ENCODE measurements at regions not wholly inside any gene's neighbourhood (a gene's known extent, or its start where the extent isn't known, plus 50 kb on each side); places are given as distances from the start of the nearest gene placed in this dataset.

- Mint-ChIP-seq H3K4me1 (ENCODE audit: low read depth) (no peaks in the 10 kb centered on the region), H3K27me3 (no peaks in the 10 kb centered on the region), H3K27ac (no peak overlapping the region), H3K9me3 (ENCODE audit: low read depth) (no peaks in the 10 kb centered on the region), H3K36me3 (ENCODE audit: insufficient read depth) (no peaks in the 10 kb centered on the region), H3K4me3 (ENCODE audit: low read depth) (no peak overlapping the region)
- no peak for TF ChIP-seq CTCF (IDR thresholded peaks at IDR 0.05; ENCODE audit: unreplicated experiment)
- DNase-seq (ENCODE audit: low spot score, unreplicated experiment), result no peak
Observed at GRCh38 chr12:78666584-78666983, 198.0 kb upstream of the SYT1 start.

- Mint-ChIP-seq H3K4me3 (ENCODE audit: low read depth) (no peak overlapping the region), H3K9me3 (ENCODE audit: low read depth) (no peaks in the 10 kb centered on the region), H3K27me3 (no peaks in the 10 kb centered on the region), H3K36me3 (ENCODE audit: insufficient read depth) (no peaks in the 10 kb centered on the region), H3K4me1 (ENCODE audit: low read depth) (no peaks in the 10 kb centered on the region), H3K27ac (no peak overlapping the region)
- DNase-seq (ENCODE audit: low spot score, unreplicated experiment), result no peak
- no peak for TF ChIP-seq CTCF (IDR thresholded peaks at IDR 0.05; ENCODE audit: unreplicated experiment)
Observed at GRCh38 chr12:78671295-78671694, 193.3 kb upstream of the SYT1 start.

GRCh38 chr12:78672033-78672432 is 192.5 kb upstream of the SYT1 start:
- no peak for TF ChIP-seq CTCF (IDR thresholded peaks at IDR 0.05; ENCODE audit: unreplicated experiment)
- Mint-ChIP-seq H3K9me3 (ENCODE audit: low read depth) (no peaks in the 10 kb centered on the region), H3K4me1 (ENCODE audit: low read depth) (no peaks in the 10 kb centered on the region), H3K27ac (no peak overlapping the region), H3K27me3 (no peaks in the 10 kb centered on the region), H3K4me3 (ENCODE audit: low read depth) (no peak overlapping the region), H3K36me3 (ENCODE audit: insufficient read depth) (no peaks in the 10 kb centered on the region)
- DNase-seq (ENCODE audit: low spot score, unreplicated experiment), result no peak

- Mint-ChIP-seq H3K9me3 (ENCODE audit: low read depth) (no peaks in the 10 kb centered on the region), H3K36me3 (ENCODE audit: insufficient read depth) (no peaks in the 10 kb centered on the region), H3K27me3 (no peaks in the 10 kb centered on the region), H3K4me3 (ENCODE audit: low read depth) (no peak overlapping the region), H3K27ac (no peak overlapping the region), H3K4me1 (ENCODE audit: low read depth) (no peaks in the 10 kb centered on the region)
- DNase-seq (ENCODE audit: low spot score, unreplicated experiment), result no peak
- TF ChIP-seq CTCF (IDR thresholded peaks at IDR 0.05; ENCODE audit: unreplicated experiment), result no peak
Observed at GRCh38 chr12:78674311-78675090, 190.1 kb upstream of the SYT1 start.

- no peaks in the 10 kb centered on the region for H3K27me3 Mint-ChIP-seq
- no peaks in the 10 kb centered on the region for H3K9me3 Mint-ChIP-seq (ENCODE audit: low read depth)
- no peak for DNase-seq (ENCODE audit: low spot score, unreplicated experiment)
- no peak for TF ChIP-seq CTCF (IDR thresholded peaks at IDR 0.05; ENCODE audit: unreplicated experiment)
- no peak overlapping the region for H3K4me3 Mint-ChIP-seq (ENCODE audit: low read depth)
- peaks cover 3% of the 10 kb centered on the region for H3K4me1 Mint-ChIP-seq (ENCODE audit: low read depth)
- H3K27ac Mint-ChIP-seq, result peak overlapping the region; percentile 22
- H3K36me3 Mint-ChIP-seq (ENCODE audit: insufficient read depth), result no peaks in the 10 kb centered on the region
Observed at GRCh38 chr12:78680596-78680995, 184.0 kb upstream of the SYT1 start.
